ENCODE measurements at regions not wholly inside any gene's neighbourhood (a gene's known extent, or its start where the extent isn't known, plus 50 kb on each side); places are given as distances from the start of the nearest gene placed in this dataset.

- Histone ChIP-seq H3K9ac (ENCODE audit: low read length) (no peak overlapping the region), H4K20me1 (ENCODE audit: insufficient read depth, low read length) (no peaks in the 10 kb centered on the region), H3F3A (ENCODE audit: insufficient read depth, low read length) (no peaks in the 10 kb centered on the region), H3K4me3 (ENCODE audit: low read length) (no peak overlapping the region), H3K79me2 (ENCODE audit: low read length) (no peaks in the 10 kb centered on the region), H3K27me3 (replicated peaks; ENCODE audit: insufficient read depth, low read length) (no peaks in the 10 kb centered on the region), H3K9me3 (replicated peaks; ENCODE audit: insufficient read depth, low read length) (no peaks in the 10 kb centered on the region), H3K36me3 (replicated peaks; ENCODE audit: insufficient read depth, low read length) (no peaks in the 10 kb centered on the region), H3K27ac (ENCODE audit: low read length) (no peak overlapping the region), H3K4me1 (ENCODE audit: low read length) (no peaks in the 10 kb centered on the region), H3K4me2 (ENCODE audit: low read depth, low read length) (no peak overlapping the region), H2AFZ (ENCODE audit: low read length) (no peak overlapping the region), H3K9me2 (replicated peaks; ENCODE audit: insufficient read depth, low read length) (no peaks in the 10 kb centered on the region)
- TF ChIP-seq EZH2phosphoT487 (IDR thresholded peaks at IDR 0.05; ENCODE audit: low read length) (no peak), CTCF (IDR thresholded peaks at IDR 0.05; ENCODE audit: low read length) (no peak), EZH2 (optimal IDR thresholded peaks at IDR 0.05; ENCODE audit: low read depth, low read length) (no peak)
- DNase-seq = no peak
These were observed 70.3 kb downstream of the UNC5CL start for GRCh38 chr6:40968620-40969164.

GRCh38 chr6:40966860-40967259, 72.2 kb downstream of the UNC5CL start:
- Histone ChIP-seq H3K4me1 (ENCODE audit: low read length) (no peaks in the 10 kb centered on the region; the same call in 1 of the 2 replicates), H3K27me3 (replicated peaks; ENCODE audit: insufficient read depth, low read length) (no peaks in the 10 kb centered on the region), H3K4me3 (ENCODE audit: low read length) (no peak overlapping the region), H3K9ac (ENCODE audit: low read length) (no peak overlapping the region), H2AFZ (ENCODE audit: low read length) (no peak overlapping the region), H3F3A (ENCODE audit: insufficient read depth, low read length) (no peaks in the 10 kb centered on the region), H3K27ac (ENCODE audit: low read length) (no peak overlapping the region), H3K36me3 (replicated peaks; ENCODE audit: insufficient read depth, low read length) (no peaks in the 10 kb centered on the region), H3K9me3 (replicated peaks; ENCODE audit: insufficient read depth, low read length) (no peaks in the 10 kb centered on the region), H3K79me2 (ENCODE audit: low read length) (no peaks in the 10 kb centered on the region), H3K9me2 (replicated peaks; ENCODE audit: insufficient read depth, low read length) (no peaks in the 10 kb centered on the region), H3K4me2 (ENCODE audit: low read depth, low read length) (no peak overlapping the region), H4K20me1 (ENCODE audit: insufficient read depth, low read length) (no peaks in the 10 kb centered on the region)
- no peak for DNase-seq
- no peak for TF ChIP-seq EZH2 (optimal IDR thresholded peaks at IDR 0.05; ENCODE audit: low read depth, low read length)
- no peak for TF ChIP-seq EZH2phosphoT487 (IDR thresholded peaks at IDR 0.05; ENCODE audit: low read length)
- no peak for TF ChIP-seq CTCF (IDR thresholded peaks at IDR 0.05; ENCODE audit: low read length)

- no peaks in the 10 kb centered on the region for H4K20me1 ChIP-seq (ENCODE audit: insufficient read depth, low read length)
- no peak for TF ChIP-seq EZH2phosphoT487 (IDR thresholded peaks at IDR 0.05; ENCODE audit: low read length)
- TF ChIP-seq EZH2 (optimal IDR thresholded peaks at IDR 0.05; ENCODE audit: low read depth, low read length) = no peak
- no peak for TF ChIP-seq CTCF (IDR thresholded peaks at IDR 0.05; ENCODE audit: low read length)
- no peaks in the 10 kb centered on the region for H3K79me2 ChIP-seq (ENCODE audit: low read length)
- H3K9me2 ChIP-seq (replicated peaks; ENCODE audit: insufficient read depth, low read length) = no peaks in the 10 kb centered on the region
- H3K36me3 ChIP-seq (replicated peaks; ENCODE audit: insufficient read depth, low read length) = no peaks in the 10 kb centered on the region
- H3K27ac ChIP-seq (ENCODE audit: low read length) = no peak overlapping the region
- H3K4me1 ChIP-seq (ENCODE audit: low read length) = no peaks in the 10 kb centered on the region; the same call in 1 of the 2 replicates
- no peaks in the 10 kb centered on the region for H3K9me3 ChIP-seq (replicated peaks; ENCODE audit: insufficient read depth, low read length)
- no peak overlapping the region for H3K4me2 ChIP-seq (ENCODE audit: low read depth, low read length)
- no peak for DNase-seq
- H3K9ac ChIP-seq (ENCODE audit: low read length) = no peak overlapping the region
- no peaks in the 10 kb centered on the region for H3F3A ChIP-seq (ENCODE audit: insufficient read depth, low read length)
- no peak overlapping the region for H2AFZ ChIP-seq (ENCODE audit: low read length)
- H3K4me3 ChIP-seq (ENCODE audit: low read length) = no peak overlapping the region
- no peaks in the 10 kb centered on the region for H3K27me3 ChIP-seq (replicated peaks; ENCODE audit: insufficient read depth, low read length)
These were observed 74.0 kb downstream of the UNC5CL start for GRCh38 chr6:40965046-40965445.

Data from MM.1S (cell line).